HUES64 (cell line): ENCODE measurements at regions not wholly inside any gene's neighbourhood (a gene's known extent, or its start where the extent isn't known, plus 50 kb on each side); places are given as distances from the start of the nearest gene placed in this dataset.

Source experiments
- H3K27ac ChIP-seq: 2 replicates; pipeline ENCODE4 v1.7.0; 2013; ENCODE audit warnings: low read depth, low read length, inconsistent platforms
- H3K27me3 ChIP-seq: 2 replicates; pipeline ENCODE4 v1.6.1; 2013; ENCODE audit warnings: mild to moderate bottlenecking, low read length; ENCODE audit not compliant: insufficient read depth
- H3K36me3 ChIP-seq: 2 replicates; pipeline ENCODE4 v1.6.1; 2013; ENCODE audit warnings: mild to moderate bottlenecking, low read length; ENCODE audit not compliant: insufficient read depth
- H3K4me1 ChIP-seq: 2 replicates; pipeline ENCODE4 v1.6.1; 2013; ENCODE audit warnings: mild to moderate bottlenecking, low read length, moderate library complexity; ENCODE audit not compliant: insufficient read depth
- H3K4me3 ChIP-seq: 2 replicates; pipeline ENCODE4 v1.5.1; 2013; ENCODE audit warnings: mild to moderate bottlenecking, low read length, moderate library complexity
- H3K9ac ChIP-seq: 2 replicates; pipeline ENCODE4 v1.6.1; 2013; ENCODE audit warnings: mild to moderate bottlenecking, low read depth, low read length
- H3K9me3 ChIP-seq: 2 replicates; pipeline ENCODE4 v1.6.1; 2013; ENCODE audit warnings: low read depth, low read length; ENCODE audit not compliant: insufficient read depth
- WGBS: fragments of 150-250, 120-280 bp; methylation state at CpG from one replicate; pipeline ENCODE4 v1.1.7; 2013; ENCODE audit warnings: missing lambda C conversion rate; 5-methylcytosine and 5-hydroxymethylcytosine counted together

DNA sequence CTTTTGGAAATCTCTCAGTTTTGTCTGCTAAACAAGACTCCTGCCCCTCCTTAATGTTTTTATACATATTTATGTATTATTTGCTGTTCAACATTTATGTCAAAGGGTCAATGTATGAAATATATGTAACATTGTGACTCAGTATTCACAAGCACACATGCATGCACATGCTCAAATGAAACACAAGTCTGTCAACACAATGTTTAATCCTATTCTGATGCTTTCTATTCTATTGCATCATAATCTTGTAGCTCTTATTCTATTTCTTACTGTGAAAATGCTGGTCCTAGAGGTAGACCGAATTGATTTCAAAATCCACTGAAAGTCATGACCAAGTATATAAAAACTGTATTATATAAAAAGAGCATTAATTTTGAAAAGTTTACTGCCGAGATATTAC is 1463.3 kb downstream of the C4orf33 start:
- Histone ChIP-seq H3K36me3 (no peaks in the 10 kb centered on the region), H3K9ac (no peak overlapping the region), H3K27me3 (no peaks in the 10 kb centered on the region), H3K27ac (no peak overlapping the region), H3K4me3 (no peak overlapping the region), H3K9me3 (no peaks in the 10 kb centered on the region), H3K4me1 (peaks cover 7% of the 10 kb centered on the region; the same call in 1 of the 2 replicates)
- WGBS: 100% methylated on average over 1 of the region's 2 CpGs

- no peak overlapping the region for H3K27ac ChIP-seq
- H3K27me3 ChIP-seq: no peaks in the 10 kb centered on the region
- no peak overlapping the region for H3K9ac ChIP-seq
- H3K4me1 ChIP-seq: peaks cover 7% of the 10 kb centered on the region; the same call in 1 of the 2 replicates
- 46% methylated on average over 8 of the region's 8 CpGs for WGBS
- peaks cover 3% of the 10 kb centered on the region; the same call in 1 of the 2 replicates for H3K9me3 ChIP-seq
- no peak overlapping the region for H3K4me3 ChIP-seq
- 0 out of 2 replicates have a peak, but pooled peaks cover under 1% of the 10 kb centered on the region for H3K36me3 ChIP-seq
Observed at GRCh38 chr4:130563185-130563888, 1467.4 kb downstream of the C4orf33 start.

GRCh38 chr4:130563889-130564418 is 1468.0 kb downstream of the C4orf33 start:
- peaks cover 10% of the 10 kb centered on the region for H3K9me3 ChIP-seq
- no peak overlapping the region for H3K27ac ChIP-seq
- H3K9ac ChIP-seq: no peak overlapping the region
- 87% methylated on average over 1 of the region's 1 CpG for WGBS
- H3K36me3 ChIP-seq: peaks cover 3% of the 10 kb centered on the region; the same call in 1 of the 2 replicates
- no peaks in the 10 kb centered on the region for H3K27me3 ChIP-seq
- no peak overlapping the region for H3K4me3 ChIP-seq
- peaks cover 7% of the 10 kb centered on the region; the same call in 1 of the 2 replicates for H3K4me1 ChIP-seq

DNA sequence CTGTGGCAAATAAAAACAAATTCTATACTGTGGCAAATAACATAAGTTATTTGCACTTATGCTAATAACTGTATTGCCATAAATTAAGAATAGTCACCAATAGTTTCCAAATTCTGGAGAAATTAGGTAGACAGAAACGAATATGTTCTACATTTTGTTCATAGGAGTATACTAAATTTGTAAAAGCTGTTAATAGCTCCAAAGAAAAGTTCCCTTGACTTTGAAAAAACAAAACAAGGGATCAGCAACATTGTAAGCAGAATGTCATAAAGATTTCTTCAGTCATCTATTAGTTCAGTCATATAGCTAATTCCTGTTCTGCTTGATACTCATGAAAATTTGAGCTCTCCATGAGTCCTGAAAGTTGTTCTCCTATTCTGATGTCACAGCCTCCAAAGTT is 1472.8 kb downstream of the C4orf33 start:
- Histone ChIP-seq H3K4me3 (no peak overlapping the region), H3K9me3 (peaks cover 37% of the 10 kb centered on the region), H3K9ac (no peak overlapping the region), H3K27me3 (no peaks in the 10 kb centered on the region), H3K4me1 (peaks cover 9% of the 10 kb centered on the region), H3K36me3 (peaks cover 7% of the 10 kb centered on the region; the same call in 1 of the 2 replicates), H3K27ac (no peak overlapping the region)
- 86% methylated on average over 1 of the region's 1 CpG for WGBS

DNA sequence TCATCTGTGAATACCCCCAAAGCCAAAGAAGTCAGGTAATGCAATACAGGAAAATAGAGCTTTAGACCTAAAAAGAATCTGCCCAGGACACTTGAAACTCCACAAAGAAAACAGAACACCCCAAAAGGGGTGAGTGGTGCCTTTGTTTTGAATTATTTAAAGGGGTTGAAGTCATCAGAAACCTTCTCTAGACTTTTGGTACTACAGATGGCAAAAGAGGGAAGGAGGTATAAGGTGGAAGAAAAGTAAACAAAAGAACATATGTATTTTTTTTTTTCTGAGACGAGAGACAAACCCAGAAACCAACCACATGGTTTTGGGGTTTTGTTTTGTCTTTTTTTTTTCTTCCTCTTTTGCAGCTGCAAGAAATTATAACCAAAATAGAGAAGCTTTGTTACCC is 1477.8 kb downstream of the C4orf33 start:
- peaks cover 26% of the 10 kb centered on the region for H3K4me1 ChIP-seq
- no peaks in the 10 kb centered on the region for H3K27me3 ChIP-seq
- H3K36me3 ChIP-seq: 0 out of 2 replicates have a peak, but pooled peaks cover 4% of the 10 kb centered on the region
- no peak overlapping the region for H3K4me3 ChIP-seq
- H3K27ac ChIP-seq: peak overlapping the region; percentile 70; the same call in 1 of the 2 replicates
- H3K9me3 ChIP-seq: peaks cover 29% of the 10 kb centered on the region
- H3K9ac ChIP-seq: no peak overlapping the region
- no CpG with 5 or more reads among the region's 1 CpG for WGBS

DNA sequence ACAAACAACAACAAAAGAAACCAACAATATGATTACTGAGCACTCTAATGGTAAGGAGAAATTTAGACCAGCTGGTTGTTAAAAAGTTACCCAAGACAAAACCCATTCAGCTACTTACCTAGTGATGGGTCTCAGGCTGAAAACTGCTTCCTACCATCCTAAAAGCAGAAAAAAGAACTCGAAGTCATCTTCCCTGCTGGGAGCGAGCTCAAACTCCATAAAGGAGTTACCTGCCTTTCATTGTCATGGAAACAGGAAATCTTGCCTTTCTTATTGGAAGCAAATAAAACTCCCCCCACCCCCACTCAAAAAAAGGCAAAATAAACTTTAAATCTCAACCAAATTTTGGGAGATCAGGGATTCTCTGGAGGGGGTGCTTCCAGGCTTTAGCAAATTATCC is 1478.3 kb downstream of the C4orf33 start:
- 49% methylated on average over 2 of the region's 2 CpGs for WGBS
- H3K4me3 ChIP-seq: no peak overlapping the region
- H3K27me3 ChIP-seq: no peaks in the 10 kb centered on the region
- H3K27ac ChIP-seq: peak overlapping the region; percentile 70; the same call in 1 of the 2 replicates
- peaks cover 26% of the 10 kb centered on the region for H3K4me1 ChIP-seq
- no peak overlapping the region for H3K9ac ChIP-seq
- 0 out of 2 replicates have a peak, but pooled peaks cover 4% of the 10 kb centered on the region for H3K36me3 ChIP-seq
- peaks cover 25% of the 10 kb centered on the region for H3K9me3 ChIP-seq

- Histone ChIP-seq H3K4me1 (peaks cover 26% of the 10 kb centered on the region), H3K9me3 (peaks cover 9% of the 10 kb centered on the region), H3K4me3 (no peak overlapping the region), H3K27ac (no peak overlapping the region), H3K27me3 (no peaks in the 10 kb centered on the region), H3K36me3 (no peaks in the 10 kb centered on the region), H3K9ac (no peak overlapping the region)
- WGBS: 91% methylated on average over 1 of the region's 1 CpG
Observed at GRCh38 chr4:130576218-130576617, 1480.3 kb downstream of the C4orf33 start.

GRCh38 chr4:130591091-130591490 is 1495.1 kb downstream of the C4orf33 start:
- H3K27me3 ChIP-seq: no peaks in the 10 kb centered on the region
- no peaks in the 10 kb centered on the region; the same call in 1 of the 2 replicates for H3K9me3 ChIP-seq
- no peaks in the 10 kb centered on the region for H3K4me1 ChIP-seq
- 100% methylated on average over 1 of the region's 2 CpGs for WGBS
- no peaks in the 10 kb centered on the region for H3K36me3 ChIP-seq
- H3K4me3 ChIP-seq: no peak overlapping the region
- no peak overlapping the region for H3K9ac ChIP-seq
- no peak overlapping the region for H3K27ac ChIP-seq

DNA sequence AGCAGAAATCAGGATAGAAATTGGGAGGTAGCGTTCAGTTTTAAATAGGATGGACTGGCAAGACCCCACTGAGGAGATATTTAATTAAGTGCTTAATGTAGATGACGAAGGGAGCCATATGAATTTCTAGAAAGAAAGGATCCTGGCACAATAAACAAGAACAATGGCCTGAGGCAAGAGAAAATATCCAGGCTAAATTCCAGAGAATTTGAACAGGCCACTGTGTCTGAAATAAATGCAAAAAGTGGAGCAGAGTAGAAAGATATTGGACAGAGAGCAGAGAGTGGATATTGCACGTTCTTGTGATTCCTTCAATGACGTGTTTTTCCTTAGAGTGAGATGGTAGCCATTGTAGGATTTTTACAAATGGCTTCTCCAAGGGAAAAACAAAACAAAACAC is 1504.8 kb downstream of the C4orf33 start:
- WGBS: 92% methylated on average over 4 of the region's 4 CpGs
- Histone ChIP-seq H3K9me3 (no peaks in the 10 kb centered on the region; the same call in 1 of the 2 replicates), H3K36me3 (no peaks in the 10 kb centered on the region)

GRCh38 chr4:130603043-130603442 is 1507.1 kb downstream of the C4orf33 start:
- Histone ChIP-seq H3K36me3 (no peaks in the 10 kb centered on the region), H3K9me3 (no peaks in the 10 kb centered on the region; the same call in 1 of the 2 replicates), H3K4me3 (no peak overlapping the region), H3K27ac (no peak overlapping the region), H3K9ac (no peak overlapping the region), H3K4me1 (peaks cover 7% of the 10 kb centered on the region), H3K27me3 (no peaks in the 10 kb centered on the region)
- WGBS: 96% methylated on average over 3 of the region's 3 CpGs

More for the DNA sequence above, 1504.8 kb downstream of the C4orf33 start:
- no peak overlapping the region for H3K9ac ChIP-seq
- peaks cover 7% of the 10 kb centered on the region for H3K4me1 ChIP-seq
- H3K27ac ChIP-seq: no peak overlapping the region
- no peak overlapping the region for H3K4me3 ChIP-seq
- no peaks in the 10 kb centered on the region for H3K27me3 ChIP-seq

DNA sequence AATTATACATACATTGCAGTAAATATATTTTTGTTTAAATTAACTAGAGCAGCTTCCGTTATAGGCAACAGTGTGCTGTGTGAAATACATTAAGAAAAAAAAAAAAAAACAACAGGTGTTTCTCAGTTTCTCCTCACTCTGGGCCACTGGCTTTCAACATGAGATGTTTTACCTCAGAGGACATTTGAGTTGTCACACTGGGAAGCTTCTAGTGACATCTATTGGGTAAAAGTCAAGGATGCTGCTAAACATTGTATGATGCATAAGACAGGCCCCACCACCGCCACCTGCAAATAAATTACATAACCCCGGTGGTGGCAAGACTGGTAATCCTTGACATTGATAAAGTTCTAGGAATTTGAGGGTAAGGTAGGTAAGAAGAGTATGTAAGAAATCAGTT is 1512.2 kb downstream of the C4orf33 start:
- Histone ChIP-seq H3K27me3 (no peaks in the 10 kb centered on the region), H3K9me3 (no peaks in the 10 kb centered on the region), H3K4me1 (no peaks in the 10 kb centered on the region), H3K27ac (no peak overlapping the region), H3K9ac (no peak overlapping the region), H3K36me3 (no peaks in the 10 kb centered on the region), H3K4me3 (no peak overlapping the region)
- WGBS: 100% methylated on average over 2 of the region's 3 CpGs
